GM21515 (cell line): ENCODE measurements at regions not wholly inside any gene's neighbourhood (a gene's known extent, or its start where the extent isn't known, plus 50 kb on each side); places are given as distances from the start of the nearest gene placed in this dataset.

Experiments used
- ATAC-seq: cut with Tn5 transposase; IDR thresholded peaks from one replicate; pipeline ENCODE4 v1.9.1; 2021; ENCODE audit not compliant: unreplicated experiment

- no peak for ATAC-seq
Measured at GRCh38 chr2:220660277-220661145, 911.6 kb downstream of the EPHA4 start.

- ATAC-seq = no peak
Measured at GRCh38 chr2:220662431-220662830, 909.7 kb downstream of the EPHA4 start.

GRCh38 chr2:220663065-220663464 is 909.0 kb downstream of the EPHA4 start:
- no peak for ATAC-seq

GRCh38 chr2:220664272-220665107 is 907.6 kb downstream of the EPHA4 start:
- no peak for ATAC-seq

GRCh38 chr2:220665108-220665471 is 907.0 kb downstream of the EPHA4 start:
- no peak for ATAC-seq

- no peak for ATAC-seq
Measured at GRCh38 chr2:220669324-220669723, 902.8 kb downstream of the EPHA4 start.

GRCh38 chr2:220670511-220670910 is 901.6 kb downstream of the EPHA4 start:
- no peak for ATAC-seq

- no peak for ATAC-seq
Measured at GRCh38 chr2:220673151-220673874, 898.8 kb downstream of the EPHA4 start.

- no peak for ATAC-seq
Measured at GRCh38 chr2:220674033-220674432, 898.1 kb downstream of the EPHA4 start.

GRCh38 chr2:220676695-220677094 is 895.4 kb downstream of the EPHA4 start:
- no peak for ATAC-seq

GRCh38 chr2:220678943-220679342 is 893.2 kb downstream of the EPHA4 start:
- ATAC-seq = no peak

- no peak for ATAC-seq
Measured at GRCh38 chr2:220682616-220683015, 889.5 kb downstream of the EPHA4 start.

- ATAC-seq = no peak
Measured at GRCh38 chr2:220684099-220684498, 888.0 kb downstream of the EPHA4 start.

GRCh38 chr2:220687231-220687843 is 884.8 kb downstream of the EPHA4 start:
- peak; percentile 84 for ATAC-seq

- ATAC-seq = no peak
Measured at GRCh38 chr2:220695397-220696279, 876.5 kb downstream of the EPHA4 start.

- ATAC-seq = no peak
Measured at GRCh38 chr2:220696280-220696669, 875.8 kb downstream of the EPHA4 start.

GRCh38 chr2:220697011-220697410 is 875.1 kb downstream of the EPHA4 start:
- ATAC-seq = no peak

GRCh38 chr2:220701115-220701514 is 871.0 kb downstream of the EPHA4 start:
- ATAC-seq = no peak

- no peak for ATAC-seq
Measured at GRCh38 chr2:220703279-220703678, 868.8 kb downstream of the EPHA4 start.

- ATAC-seq = no peak
Measured at GRCh38 chr2:220704081-220704480, 868.0 kb downstream of the EPHA4 start.
